Tibial nerve (tissue), 4 donors: ENCODE measurements at regions not wholly inside any gene's neighbourhood (a gene's known extent, or its start where the extent isn't known, plus 50 kb on each side); places are given as distances from the start of the nearest gene placed in this dataset.

Experiments used
- DNase-seq, 2 donors: peaks; one replicate each; pipeline ENCODE4 v3.0.0-alpha.2; 2019; ENCODE audit warnings: low spot score in 2 of 2
- H3K27ac ChIP-seq, 4 donors: fragments of 200-600 bp; sonication (generic) in 3 of 4; one replicate each; pipeline ENCODE4 v1.5.1; 2017 to 2019; ENCODE audit warnings: mild to moderate bottlenecking in 1 of 4
- H3K27me3 ChIP-seq, 2 donors: fragments of 200-600 bp; sonication (generic) in 1 of 2; one replicate each; pipeline versions ENCODE4 v1.5.1 to v1.6.0; 2017 to 2019
- H3K36me3 ChIP-seq, 3 donors: fragments of 200-600 bp; sonication (generic); one replicate each; pipeline ENCODE4 v1.5.1; 2018 to 2019
- H3K4me1 ChIP-seq, 4 donors: fragments of 200-600 bp; sonication (generic) in 3 of 4; one replicate each; pipeline ENCODE4 v1.5.1; 2017 to 2019
- H3K4me3 ChIP-seq, 4 donors: fragments of 200-600 bp; sonication (generic) in 3 of 4; one replicate each; pipeline ENCODE4 v1.5.1; 2017 to 2019; ENCODE audit warnings: mild to moderate bottlenecking in 1 of 4, moderate library complexity in 1 of 4
- H3K9me3 ChIP-seq, 4 donors: fragments of 200-600 bp; sonication (generic) in 3 of 4; one replicate each; pipeline ENCODE4 v1.5.1; 2017 to 2019
- CTCF ChIP-seq, 5 experiments: fragments of 200-600 bp in 3 of 5; fragments of 450-650 bp in 2 of 5; sonication (generic) in 3 of 5; IDR thresholded peaks; one replicate each; pipeline ENCODE4 v1.5.1; 2016 to 2019; ENCODE audit warnings: antibody characterized with exemption in 5 of 5, mild to moderate bottlenecking in 3 of 5, moderate library complexity in 2 of 5
- EP300 ChIP-seq, 2 donors: sonication (generic); formaldehyde crosslinking; IDR thresholded peaks; one replicate each; pipeline ENCODE4 v1.6.1; 2017; ENCODE audit warnings: antibody characterized with exemption in 2 of 2, mild to moderate bottlenecking in 1 of 2
- POLR2A ChIP-seq, 2 donors: fragments of 450-650 bp; IDR thresholded peaks; one replicate each; pipeline ENCODE4 v1.6.1; 2017; ENCODE audit warnings: antibody characterized with exemption in 2 of 2, mild to moderate bottlenecking in 2 of 2, moderate library complexity in 2 of 2
- WGBS, 2 donors: methylation state at CpG; one replicate each; pipeline ENCODE4 v1.1.5; 2018; 5-methylcytosine and 5-hydroxymethylcytosine counted together

GRCh38 chr5:118603278-118603677 lies 385.1 kb downstream of the DTWD2 start:
- no peaks in the 10 kb centered on the region for H3K4me1 ChIP-seq
- TF ChIP-seq POLR2A (IDR thresholded peaks at IDR 0.05), result no peak
- no peak for TF ChIP-seq EP300 (IDR thresholded peaks at IDR 0.05)
- TF ChIP-seq CTCF (IDR thresholded peaks at IDR 0.05), result no peak
- H3K27ac ChIP-seq, result no peak overlapping the region
- 94 to 95% methylated on average over 3 of the region's 3 CpGs for WGBS, 2 donors
- no peaks in the 10 kb centered on the region for H3K36me3 ChIP-seq
- no peak overlapping the region for H3K4me3 ChIP-seq
- H3K27me3 ChIP-seq, result no peaks in the 10 kb centered on the region
- no peaks in the 10 kb centered on the region for H3K9me3 ChIP-seq
- DNase-seq, result no peak

GRCh38 chr5:118598311-118598710 lies 390.0 kb downstream of the DTWD2 start:
- no peaks in the 10 kb centered on the region for H3K27me3 ChIP-seq
- H3K27ac ChIP-seq, result no peak overlapping the region
- TF ChIP-seq CTCF (IDR thresholded peaks at IDR 0.05), result no peak
- H3K4me3 ChIP-seq, result no peak overlapping the region
- H3K4me1 ChIP-seq, result peaks cover 0 to 11% (median 0%) of the 10 kb centered on the region in 4 donors
- H3K9me3 ChIP-seq, result no peaks in the 10 kb centered on the region
- no peak for DNase-seq
- WGBS, 2 donors, result 84 to 96% methylated on average over 3 of the region's 3 CpGs
- no peaks in the 10 kb centered on the region for H3K36me3 ChIP-seq

GRCh38 chr5:118597543-118597942 lies 390.8 kb downstream of the DTWD2 start:
- no peaks in the 10 kb centered on the region for H3K36me3 ChIP-seq
- H3K4me3 ChIP-seq, result no peak overlapping the region
- TF ChIP-seq CTCF (IDR thresholded peaks at IDR 0.05), result no peak
- H3K27me3 ChIP-seq, result no peaks in the 10 kb centered on the region
- DNase-seq, result no peak
- 28 to 38% methylated on average over 3 of the region's 3 CpGs for WGBS, 2 donors
- H3K9me3 ChIP-seq, result no peaks in the 10 kb centered on the region
- peaks cover 0 to 11% (median 0%) of the 10 kb centered on the region in 4 donors for H3K4me1 ChIP-seq
- no peak overlapping the region for H3K27ac ChIP-seq

- Histone ChIP-seq H3K36me3 (no peaks in the 10 kb centered on the region), H3K27ac (peak overlapping the region in 2 of 4 donors; percentile 25 to 75), H3K4me1 (peaks cover 0 to 11% (median 0%) of the 10 kb centered on the region in 4 donors), H3K27me3 (no peaks in the 10 kb centered on the region), H3K4me3 (no peak overlapping the region), H3K9me3 (no peaks in the 10 kb centered on the region)
- no peak for DNase-seq
- WGBS, 2 donors, result 27 to 47% methylated on average over 4 of the region's 4 CpGs
- peak in 1 of 2 donors; percentile 18 for TF ChIP-seq EP300 (IDR thresholded peaks at IDR 0.05)
- TF ChIP-seq CTCF (IDR thresholded peaks at IDR 0.05), result no peak
- TF ChIP-seq POLR2A (IDR thresholded peaks at IDR 0.05), result no peak
Measured at GRCh38 chr5:118596255-118596654, 392.1 kb downstream of the DTWD2 start.

- Histone ChIP-seq H3K9me3 (no peaks in the 10 kb centered on the region), H3K4me3 (no peak overlapping the region), H3K4me1 (peaks cover 0 to 11% (median 0%) of the 10 kb centered on the region in 4 donors), H3K27me3 (no peaks in the 10 kb centered on the region), H3K27ac (no peak overlapping the region), H3K36me3 (no peaks in the 10 kb centered on the region)
- TF ChIP-seq CTCF (IDR thresholded peaks at IDR 0.05), result no peak
- TF ChIP-seq POLR2A (IDR thresholded peaks at IDR 0.05), result no peak
- no peak for TF ChIP-seq EP300 (IDR thresholded peaks at IDR 0.05)
- no peak for DNase-seq
- WGBS, 2 donors, result 87 to 94% methylated on average over 1 of the region's 1 CpG
Measured at GRCh38 chr5:118593003-118593328, 395.4 kb downstream of the DTWD2 start.
